K562 (cell line): ENCODE measurements at regions not wholly inside any gene's neighbourhood (a gene's known extent, or its start where the extent isn't known, plus 50 kb on each side); places are given as distances from the start of the nearest gene placed in this dataset.

ENCODE experiments used
- C11orf30 ChIP-seq: fragments of 450-650 bp; IDR thresholded peaks from 2 replicates; pipeline ENCODE4 v1.6.1; 2016; ENCODE audit warnings: low read depth, mild to moderate bottlenecking
- EP300 ChIP-seq: IDR thresholded peaks from 2 replicates; pipeline ENCODE4 v1.6.1; 2012; ENCODE audit warnings: low read length, improper control_type of control experiment
- GABPA ChIP-seq: fragments of 200-800 bp; sonication (Bioruptor generic); conservative IDR thresholded peaks from 2 replicates; pipeline ENCODE4 v1.6.1; 2016; ENCODE audit warnings: low read depth, missing genetic modification characterization, missing compliant biosample characterization
- MTA2 ChIP-seq: fragments of 450-650 bp; IDR thresholded peaks from 2 replicates; pipeline ENCODE4 v1.6.1; 2016; ENCODE audit warnings: low read depth
- NBN ChIP-seq: fragments of 450-650 bp; IDR thresholded peaks from 2 replicates; pipeline ENCODE4 v1.6.1; 2016; ENCODE audit warnings: low read depth, mild to moderate bottlenecking
- POLR2A ChIP-seq: fragments of 450-650 bp; conservative IDR thresholded peaks from 2 replicates; pipeline ENCODE4 v1.6.1; 2016
- TF ChIP-seq, protein P1 (sequence below), 3 experiments: IDR thresholded peaks in 2 of 3; conservative IDR thresholded peaks in 1 of 3; 2 replicates each; pipeline ENCODE4 v1.5.1; 2011 to 2012; ENCODE audit warnings: low read length in 3 of 3, mild to moderate bottlenecking in 3 of 3, control low read depth in 2 of 3, improper control_type of control experiment in 1 of 3, inconsistent platforms in 1 of 3, low read depth in 1 of 3, mixed read lengths in 1 of 3, moderate library complexity in 1 of 3; ENCODE audit not compliant: insufficient read depth in 2 of 3
- TF ChIP-seq, protein P2 (sequence below): sonication (generic); formaldehyde crosslinking; IDR thresholded peaks from 2 replicates; pipeline ENCODE4 v1.8.1; 2022; ENCODE audit warnings: missing genetic modification reagents
- TF ChIP-seq, protein P3 (sequence below): fragments of 200-800 bp; sonication (Bioruptor generic); IDR thresholded peaks from 2 replicates; pipeline ENCODE4 v1.6.1; 2017; ENCODE audit warnings: missing genetic modification characterization, missing compliant biosample characterization

DNA sequence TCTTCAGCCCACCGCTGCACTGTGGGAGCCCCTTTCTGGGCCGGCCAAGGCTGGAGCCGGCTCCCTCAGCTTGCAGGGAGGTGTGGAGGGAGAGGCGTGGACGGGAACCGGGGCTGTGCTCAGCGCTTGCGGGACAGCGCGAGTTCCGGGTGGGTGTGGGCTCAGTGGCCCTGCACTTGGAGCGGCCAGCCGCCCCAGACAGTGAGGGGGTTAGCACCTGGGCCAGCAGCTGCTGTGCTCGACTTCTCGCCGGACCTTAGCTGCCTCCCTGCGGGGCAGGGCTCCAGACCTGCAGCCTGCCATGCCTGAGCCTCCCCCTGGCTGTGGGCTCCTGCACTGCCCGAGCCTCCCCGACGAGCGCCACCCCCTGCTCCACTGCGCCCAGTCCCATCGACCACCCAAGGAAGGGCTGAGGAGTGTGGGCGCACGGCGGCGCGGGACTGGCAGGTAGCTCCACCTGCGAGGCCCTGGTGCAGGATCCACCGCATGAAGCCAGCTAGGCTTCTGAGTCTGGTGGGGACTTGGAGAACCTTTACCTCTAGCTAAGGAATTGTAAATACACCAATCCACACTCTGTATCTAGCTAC lies 92.9 kb upstream of the MAST4 start:
- TF ChIP-seq C11orf30 (no peak), POLR2A (no peak), GABPA (tag) (no peak), EP300 (no peak), MTA2 (no peak), NBN (no peak)
- TF ChIP-seq, protein P1, sequence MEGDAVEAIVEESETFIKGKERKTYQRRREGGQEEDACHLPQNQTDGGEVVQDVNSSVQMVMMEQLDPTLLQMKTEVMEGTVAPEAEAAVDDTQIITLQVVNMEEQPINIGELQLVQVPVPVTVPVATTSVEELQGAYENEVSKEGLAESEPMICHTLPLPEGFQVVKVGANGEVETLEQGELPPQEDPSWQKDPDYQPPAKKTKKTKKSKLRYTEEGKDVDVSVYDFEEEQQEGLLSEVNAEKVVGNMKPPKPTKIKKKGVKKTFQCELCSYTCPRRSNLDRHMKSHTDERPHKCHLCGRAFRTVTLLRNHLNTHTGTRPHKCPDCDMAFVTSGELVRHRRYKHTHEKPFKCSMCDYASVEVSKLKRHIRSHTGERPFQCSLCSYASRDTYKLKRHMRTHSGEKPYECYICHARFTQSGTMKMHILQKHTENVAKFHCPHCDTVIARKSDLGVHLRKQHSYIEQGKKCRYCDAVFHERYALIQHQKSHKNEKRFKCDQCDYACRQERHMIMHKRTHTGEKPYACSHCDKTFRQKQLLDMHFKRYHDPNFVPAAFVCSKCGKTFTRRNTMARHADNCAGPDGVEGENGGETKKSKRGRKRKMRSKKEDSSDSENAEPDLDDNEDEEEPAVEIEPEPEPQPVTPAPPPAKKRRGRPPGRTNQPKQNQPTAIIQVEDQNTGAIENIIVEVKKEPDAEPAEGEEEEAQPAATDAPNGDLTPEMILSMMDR (IDR thresholded peaks at IDR 0.05 in 2 of 3, conservative IDR thresholded peaks at IDR 0.05 in 1 of 3; ENCODE audit: insufficient read depth in 2 of 3, low read depth in 1 of 3, low read length in 3 of 3) = no peak
- TF ChIP-seq, protein P2, sequence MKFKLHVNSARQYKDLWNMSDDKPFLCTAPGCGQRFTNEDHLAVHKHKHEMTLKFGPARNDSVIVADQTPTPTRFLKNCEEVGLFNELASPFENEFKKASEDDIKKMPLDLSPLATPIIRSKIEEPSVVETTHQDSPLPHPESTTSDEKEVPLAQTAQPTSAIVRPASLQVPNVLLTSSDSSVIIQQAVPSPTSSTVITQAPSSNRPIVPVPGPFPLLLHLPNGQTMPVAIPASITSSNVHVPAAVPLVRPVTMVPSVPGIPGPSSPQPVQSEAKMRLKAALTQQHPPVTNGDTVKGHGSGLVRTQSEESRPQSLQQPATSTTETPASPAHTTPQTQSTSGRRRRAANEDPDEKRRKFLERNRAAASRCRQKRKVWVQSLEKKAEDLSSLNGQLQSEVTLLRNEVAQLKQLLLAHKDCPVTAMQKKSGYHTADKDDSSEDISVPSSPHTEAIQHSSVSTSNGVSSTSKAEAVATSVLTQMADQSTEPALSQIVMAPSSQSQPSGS (CRISPR knock-in tag) = no peak
- TF ChIP-seq, protein P3, sequence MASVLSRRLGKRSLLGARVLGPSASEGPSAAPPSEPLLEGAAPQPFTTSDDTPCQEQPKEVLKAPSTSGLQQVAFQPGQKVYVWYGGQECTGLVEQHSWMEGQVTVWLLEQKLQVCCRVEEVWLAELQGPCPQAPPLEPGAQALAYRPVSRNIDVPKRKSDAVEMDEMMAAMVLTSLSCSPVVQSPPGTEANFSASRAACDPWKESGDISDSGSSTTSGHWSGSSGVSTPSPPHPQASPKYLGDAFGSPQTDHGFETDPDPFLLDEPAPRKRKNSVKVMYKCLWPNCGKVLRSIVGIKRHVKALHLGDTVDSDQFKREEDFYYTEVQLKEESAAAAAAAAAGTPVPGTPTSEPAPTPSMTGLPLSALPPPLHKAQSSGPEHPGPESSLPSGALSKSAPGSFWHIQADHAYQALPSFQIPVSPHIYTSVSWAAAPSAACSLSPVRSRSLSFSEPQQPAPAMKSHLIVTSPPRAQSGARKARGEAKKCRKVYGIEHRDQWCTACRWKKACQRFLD (CRISPR knock-in tag) = no peak
